ENCODE measurements at regions not wholly inside any gene's neighbourhood (a gene's known extent, or its start where the extent isn't known, plus 50 kb on each side); places are given as distances from the start of the nearest gene placed in this dataset.

DNA sequence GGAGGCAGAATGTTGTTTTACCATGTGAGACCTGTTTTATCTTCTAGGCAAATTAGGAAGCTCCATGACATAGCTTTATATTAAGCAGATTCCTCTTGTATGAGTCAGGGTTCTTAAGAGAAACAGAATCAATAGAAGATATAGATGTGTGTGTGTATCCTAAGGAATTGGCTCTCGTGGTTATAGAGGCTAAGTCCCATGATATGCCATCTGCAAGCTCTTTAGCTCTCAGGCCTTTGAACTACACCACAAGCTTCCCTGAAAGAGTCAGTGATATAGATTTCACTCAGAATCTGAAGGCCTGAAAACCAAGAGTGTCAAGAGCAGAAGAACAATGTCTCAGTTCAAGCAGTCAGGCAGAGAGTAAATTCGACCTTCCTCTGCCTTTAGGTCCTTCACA, 365.8 kb upstream of the ZNF608 start:
- no peaks in the 10 kb centered on the region for H3K36me3 ChIP-seq
- H3K4me1 ChIP-seq, result no peaks in the 10 kb centered on the region
- TF ChIP-seq POLR2A (IDR thresholded peaks at IDR 0.05) (no peak), EP300 (IDR thresholded peaks at IDR 0.05) (no peak)
- TF ChIP-seq, protein P1, sequence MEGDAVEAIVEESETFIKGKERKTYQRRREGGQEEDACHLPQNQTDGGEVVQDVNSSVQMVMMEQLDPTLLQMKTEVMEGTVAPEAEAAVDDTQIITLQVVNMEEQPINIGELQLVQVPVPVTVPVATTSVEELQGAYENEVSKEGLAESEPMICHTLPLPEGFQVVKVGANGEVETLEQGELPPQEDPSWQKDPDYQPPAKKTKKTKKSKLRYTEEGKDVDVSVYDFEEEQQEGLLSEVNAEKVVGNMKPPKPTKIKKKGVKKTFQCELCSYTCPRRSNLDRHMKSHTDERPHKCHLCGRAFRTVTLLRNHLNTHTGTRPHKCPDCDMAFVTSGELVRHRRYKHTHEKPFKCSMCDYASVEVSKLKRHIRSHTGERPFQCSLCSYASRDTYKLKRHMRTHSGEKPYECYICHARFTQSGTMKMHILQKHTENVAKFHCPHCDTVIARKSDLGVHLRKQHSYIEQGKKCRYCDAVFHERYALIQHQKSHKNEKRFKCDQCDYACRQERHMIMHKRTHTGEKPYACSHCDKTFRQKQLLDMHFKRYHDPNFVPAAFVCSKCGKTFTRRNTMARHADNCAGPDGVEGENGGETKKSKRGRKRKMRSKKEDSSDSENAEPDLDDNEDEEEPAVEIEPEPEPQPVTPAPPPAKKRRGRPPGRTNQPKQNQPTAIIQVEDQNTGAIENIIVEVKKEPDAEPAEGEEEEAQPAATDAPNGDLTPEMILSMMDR (IDR thresholded peaks at IDR 0.05), result no peak
- H3K27me3 ChIP-seq, result no peaks in the 10 kb centered on the region
- no peak overlapping the region for H3K27ac ChIP-seq
- 75 to 83% methylated on average over 2 of the region's 2 CpGs for WGBS, 2 donors
- DNase-seq (ENCODE audit: low spot score in 2 of 2), result no peak
- no peak overlapping the region for H3K4me3 ChIP-seq
- peaks cover 0 to 4% (median 1%) of the 10 kb centered on the region in 4 donors for H3K9me3 ChIP-seq

DNA sequence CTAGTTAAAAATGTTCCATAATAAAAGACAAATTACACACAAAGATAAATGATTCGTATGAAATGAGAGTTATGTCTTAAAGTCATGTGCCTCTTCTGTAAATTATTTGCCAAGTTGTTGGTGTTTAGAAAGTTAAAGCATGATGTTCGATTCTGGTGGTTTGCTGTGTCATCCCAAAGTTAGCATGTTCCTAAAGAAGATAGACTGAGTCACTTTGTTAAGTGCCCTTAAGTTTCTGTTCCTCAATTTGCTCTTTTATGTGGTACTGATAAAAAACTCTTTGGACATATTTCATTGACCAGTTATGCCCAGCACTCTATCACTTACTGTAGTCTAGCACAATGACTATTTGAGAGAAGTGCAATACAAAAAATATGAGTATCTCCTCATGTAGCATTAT, 366.9 kb upstream of the ZNF608 start:
- H3K4me3 ChIP-seq, result no peak overlapping the region
- H3K36me3 ChIP-seq, result no peaks in the 10 kb centered on the region
- no peak for DNase-seq (ENCODE audit: low spot score in 2 of 2)
- H3K27ac ChIP-seq, result no peak overlapping the region
- TF ChIP-seq POLR2A (IDR thresholded peaks at IDR 0.05), result no peak
- no peak for TF ChIP-seq EP300 (IDR thresholded peaks at IDR 0.05)
- 69 to 83% methylated on average over 2 of the region's 2 CpGs for WGBS, 2 donors
- H3K9me3 ChIP-seq, result peaks cover 0 to 4% (median 1%) of the 10 kb centered on the region in 4 donors
- H3K4me1 ChIP-seq, result no peaks in the 10 kb centered on the region
- no peaks in the 10 kb centered on the region for H3K27me3 ChIP-seq

DNA sequence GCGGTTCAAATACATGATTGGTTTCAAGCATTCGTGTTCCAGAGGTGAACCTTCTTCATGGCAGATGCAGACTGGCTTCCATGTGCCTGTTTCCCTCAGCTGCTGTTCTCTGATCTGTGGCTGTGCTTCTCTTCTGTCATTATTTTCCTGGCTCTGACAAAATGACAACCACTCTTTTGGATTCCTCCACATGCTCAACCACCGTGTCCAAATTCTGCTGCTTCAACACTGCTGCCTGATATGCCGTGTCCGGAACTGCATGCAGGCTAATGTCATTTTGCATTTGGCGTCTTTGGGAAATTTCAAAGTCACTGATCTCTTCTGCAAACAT, 368.7 kb upstream of the ZNF608 start:
- no peak overlapping the region for H3K27ac ChIP-seq
- no peak for DNase-seq (ENCODE audit: low spot score in 2 of 2)
- H3K36me3 ChIP-seq, result no peaks in the 10 kb centered on the region
- TF ChIP-seq, protein P1 (IDR thresholded peaks at IDR 0.05), result no peak
- TF ChIP-seq EP300 (IDR thresholded peaks at IDR 0.05) (no peak), POLR2A (IDR thresholded peaks at IDR 0.05) (no peak)
- peaks cover 0 to 4% (median 1%) of the 10 kb centered on the region in 4 donors for H3K9me3 ChIP-seq
- H3K4me3 ChIP-seq, result no peak overlapping the region
- 93 to 94% methylated on average over 6 of the region's 6 CpGs for WGBS, 2 donors
- H3K27me3 ChIP-seq, result no peaks in the 10 kb centered on the region
- H3K4me1 ChIP-seq, result no peaks in the 10 kb centered on the region

DNA sequence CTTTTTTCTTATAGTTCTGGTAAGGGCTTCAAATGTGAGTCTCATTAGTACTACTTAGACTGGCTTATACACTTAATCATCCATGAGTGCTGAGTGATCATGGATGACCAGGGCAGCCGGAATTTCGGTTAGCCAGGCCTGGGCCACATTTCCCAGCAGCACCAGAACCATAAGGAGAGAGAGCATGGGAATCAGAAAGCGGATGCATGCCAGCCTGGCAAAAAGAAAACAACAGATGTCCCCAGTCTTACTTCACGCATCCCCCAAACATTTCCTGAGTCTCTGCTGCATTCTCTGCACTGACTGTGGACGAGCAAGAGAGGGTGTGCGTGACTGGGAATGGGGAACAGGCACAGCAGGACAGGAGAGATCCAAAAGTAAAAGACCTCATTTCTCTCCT, 371.1 kb upstream of the ZNF608 start:
- no peak overlapping the region for H3K4me3 ChIP-seq
- WGBS, 2 donors, result 79 to 82% methylated on average over 6 of the region's 6 CpGs
- no peak for DNase-seq (ENCODE audit: low spot score in 2 of 2)
- H3K36me3 ChIP-seq, result no peaks in the 10 kb centered on the region
- H3K27ac ChIP-seq, result no peak overlapping the region
- no peaks in the 10 kb centered on the region for H3K4me1 ChIP-seq
- no peaks in the 10 kb centered on the region for H3K27me3 ChIP-seq
- TF ChIP-seq EP300 (IDR thresholded peaks at IDR 0.05) (no peak), POLR2A (IDR thresholded peaks at IDR 0.05) (no peak)
- TF ChIP-seq, protein P1 (IDR thresholded peaks at IDR 0.05), result no peak
- peaks cover 0 to 2% (median under 1%) of the 10 kb centered on the region in 4 donors for H3K9me3 ChIP-seq

DNA sequence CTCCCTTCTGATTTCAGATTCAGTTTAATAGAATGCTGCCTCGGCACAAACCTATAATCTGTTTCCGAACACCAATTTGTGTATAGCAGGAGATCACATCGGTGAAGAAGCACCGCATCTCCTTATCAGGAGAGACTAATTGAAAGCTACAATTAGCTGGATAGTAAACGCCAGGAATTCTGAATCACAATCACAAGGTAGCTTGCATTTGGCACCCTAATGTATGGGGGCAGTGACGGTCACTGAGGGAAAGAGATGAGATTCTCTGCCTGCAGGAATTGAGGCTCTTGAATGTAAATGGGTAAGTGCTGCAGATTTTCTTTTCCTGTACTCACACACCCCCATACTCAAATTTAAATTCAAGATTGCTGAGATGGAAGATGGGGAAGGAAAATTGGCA, 373.6 kb upstream of the ZNF608 start:
- H3K36me3 ChIP-seq, result no peaks in the 10 kb centered on the region
- H3K4me3 ChIP-seq, result no peak overlapping the region
- H3K4me1 ChIP-seq, result no peaks in the 10 kb centered on the region
- no peaks in the 10 kb centered on the region for H3K9me3 ChIP-seq
- TF ChIP-seq, protein P1 (IDR thresholded peaks at IDR 0.05), result no peak
- TF ChIP-seq EP300 (IDR thresholded peaks at IDR 0.05) (no peak), POLR2A (IDR thresholded peaks at IDR 0.05) (no peak)
- H3K27me3 ChIP-seq, result no peaks in the 10 kb centered on the region
- 74 to 89% methylated on average over 6 of the region's 6 CpGs for WGBS, 2 donors
- no peak for DNase-seq (ENCODE audit: low spot score in 2 of 2)
- H3K27ac ChIP-seq, result no peak overlapping the region

Measured in tibial nerve (tissue), 4 donors.